ENCODE measurements at regions not wholly inside any gene's neighbourhood (a gene's known extent, or its start where the extent isn't known, plus 50 kb on each side); places are given as distances from the start of the nearest gene placed in this dataset.

- WGBS, result 82% methylated on average over 3 of the region's 3 CpGs
- no peaks in the 10 kb centered on the region for H3K9me3 ChIP-seq
- no peaks in the 10 kb centered on the region for H3K4me1 ChIP-seq
- TF ChIP-seq POLR2A (IDR thresholded peaks at IDR 0.05), result no peak
- no peak for TF ChIP-seq EP300 (IDR thresholded peaks at IDR 0.05)
- no peak for TF ChIP-seq CTCF (IDR thresholded peaks at IDR 0.05)
- TF ChIP-seq POLR2AphosphoS5 (IDR thresholded peaks at IDR 0.05), result no peak
- no peaks in the 10 kb centered on the region for H3K36me3 ChIP-seq
- no peak overlapping the region for H3K4me3 ChIP-seq
- no peaks in the 10 kb centered on the region for H3K27me3 ChIP-seq
- no peak for DNase-seq (ENCODE audit: low spot score in 2 of 2)
- H3K27ac ChIP-seq, result no peak overlapping the region
Measured at GRCh38 chr4:148780426-148781005, 338.3 kb upstream of the NR3C2 start.

DNA sequence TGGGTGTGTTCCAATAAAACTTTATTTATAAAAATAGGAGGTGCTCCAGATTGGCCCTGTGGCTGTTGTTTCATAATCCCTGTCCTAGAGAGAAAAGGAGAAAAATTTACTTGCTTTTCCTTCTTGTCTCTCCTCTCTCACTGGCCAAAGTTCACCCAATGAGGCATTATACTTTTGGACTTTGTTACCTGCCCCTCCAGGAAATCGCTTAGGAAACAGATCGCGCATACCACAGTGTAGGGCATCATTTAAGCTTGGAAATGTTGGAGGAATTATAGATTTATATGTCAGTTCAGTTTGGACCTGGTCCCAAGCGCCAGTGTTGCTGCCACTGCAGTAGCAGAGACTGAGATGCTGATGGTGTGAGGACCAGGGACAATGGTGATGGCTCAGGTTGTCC lies 337.6 kb upstream of the NR3C2 start:
- Histone ChIP-seq H3K9me3 (no peaks in the 10 kb centered on the region), H3K27me3 (no peaks in the 10 kb centered on the region), H3K4me3 (no peak overlapping the region), H3K4me1 (no peaks in the 10 kb centered on the region), H3K36me3 (no peaks in the 10 kb centered on the region), H3K27ac (no peak overlapping the region)
- no peak for TF ChIP-seq POLR2AphosphoS5 (IDR thresholded peaks at IDR 0.05)
- TF ChIP-seq POLR2A (IDR thresholded peaks at IDR 0.05), result no peak
- no peak for TF ChIP-seq EP300 (IDR thresholded peaks at IDR 0.05)
- no peak for TF ChIP-seq CTCF (IDR thresholded peaks at IDR 0.05)
- WGBS, result 96% methylated on average over 4 of the region's 4 CpGs
- DNase-seq (ENCODE audit: low spot score in 2 of 2), result no peak

DNA sequence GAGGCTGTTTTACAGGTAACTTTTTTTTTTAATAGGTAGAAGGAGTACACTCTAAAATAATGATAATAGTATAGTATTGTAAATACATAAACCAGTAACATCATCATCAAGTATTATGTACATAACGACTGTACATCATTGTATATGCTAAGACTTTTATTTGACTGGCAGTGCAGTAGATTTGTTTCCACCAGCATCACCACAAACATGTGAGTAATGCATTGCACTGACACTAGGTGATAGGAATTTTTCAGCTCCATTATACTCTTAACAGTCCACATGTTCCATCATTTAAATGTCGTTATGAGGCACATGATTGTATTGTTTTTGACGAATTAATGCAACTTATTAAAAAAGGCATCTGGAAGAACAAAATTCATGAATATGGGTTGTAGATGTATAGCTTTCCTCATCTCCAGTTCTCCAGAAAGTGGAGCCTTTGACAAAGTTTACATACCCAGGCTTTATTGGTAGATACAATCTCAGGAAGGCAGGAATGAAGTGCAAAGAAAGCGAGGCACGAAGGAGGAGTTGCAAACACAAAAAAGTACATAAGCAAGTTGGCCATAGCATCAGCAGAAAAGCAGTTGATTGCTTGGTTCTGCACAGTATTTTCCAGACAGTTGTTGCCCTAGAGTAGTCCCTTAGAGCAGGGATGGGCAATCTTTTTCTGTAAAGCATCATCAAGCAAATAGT lies 336.9 kb upstream of the NR3C2 start:
- H3K27ac ChIP-seq, result no peak overlapping the region
- TF ChIP-seq EP300 (IDR thresholded peaks at IDR 0.05) (no peak), POLR2A (IDR thresholded peaks at IDR 0.05) (no peak), POLR2AphosphoS5 (IDR thresholded peaks at IDR 0.05) (no peak), CTCF (IDR thresholded peaks at IDR 0.05) (no peak)
- H3K4me3 ChIP-seq, result no peak overlapping the region
- H3K4me1 ChIP-seq, result no peaks in the 10 kb centered on the region
- no peaks in the 10 kb centered on the region for H3K9me3 ChIP-seq
- 80% methylated on average over 5 of the region's 5 CpGs for WGBS
- H3K27me3 ChIP-seq, result no peaks in the 10 kb centered on the region
- H3K36me3 ChIP-seq, result no peaks in the 10 kb centered on the region
- no peak for DNase-seq (ENCODE audit: low spot score in 2 of 2)

DNA sequence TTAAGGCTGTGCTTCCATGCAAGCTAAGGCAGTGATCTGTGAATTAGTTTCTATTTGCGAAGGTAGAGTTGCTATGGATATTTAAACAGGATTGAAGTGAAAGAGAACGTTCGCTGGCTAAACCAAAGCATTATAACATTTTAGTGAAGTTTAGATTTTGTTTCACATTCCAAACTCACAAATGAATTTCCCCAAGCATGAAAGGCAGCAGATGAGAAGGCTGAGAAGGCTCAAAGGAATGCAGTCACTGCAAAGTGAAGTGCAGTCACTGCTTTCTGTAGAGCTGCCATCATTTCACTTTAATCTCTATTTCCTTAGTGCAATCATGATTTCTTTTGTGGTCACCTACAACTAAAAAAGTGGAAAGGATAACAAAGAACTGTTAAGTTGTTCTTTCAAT lies 334.7 kb upstream of the NR3C2 start:
- DNase-seq (ENCODE audit: low spot score in 2 of 2), result no peak
- 64% methylated on average over 3 of the region's 3 CpGs for WGBS
- TF ChIP-seq CTCF (IDR thresholded peaks at IDR 0.05), result no peak
- no peak for TF ChIP-seq EP300 (IDR thresholded peaks at IDR 0.05)
- TF ChIP-seq POLR2A (IDR thresholded peaks at IDR 0.05), result no peak
- TF ChIP-seq POLR2AphosphoS5 (IDR thresholded peaks at IDR 0.05), result no peak
- H3K27me3 ChIP-seq, result no peaks in the 10 kb centered on the region
- H3K4me1 ChIP-seq, result no peaks in the 10 kb centered on the region
- no peak overlapping the region for H3K4me3 ChIP-seq
- H3K27ac ChIP-seq, result no peak overlapping the region
- H3K36me3 ChIP-seq, result no peaks in the 10 kb centered on the region
- no peaks in the 10 kb centered on the region for H3K9me3 ChIP-seq

DNA sequence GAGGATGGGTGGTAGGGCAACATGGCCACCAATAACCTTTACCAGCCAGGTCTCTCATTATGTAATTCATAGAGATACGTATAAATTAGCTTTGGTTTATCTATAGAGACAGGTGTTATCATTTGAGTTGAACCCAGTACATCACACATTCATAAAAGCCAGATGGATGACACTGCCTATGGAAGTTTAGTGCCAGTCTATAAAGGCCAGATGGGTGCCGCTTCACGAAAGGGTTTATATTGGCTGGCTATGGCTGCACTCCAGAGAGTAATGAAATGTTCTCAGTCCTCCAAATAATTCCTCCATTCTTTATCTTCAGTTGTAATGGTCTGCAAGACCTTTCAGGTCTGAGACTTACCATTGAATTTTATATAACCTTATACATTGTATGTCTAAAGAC lies 331.9 kb upstream of the NR3C2 start:
- DNase-seq (ENCODE audit: low spot score in 2 of 2), result no peak
- Histone ChIP-seq H3K27me3 (no peaks in the 10 kb centered on the region), H3K4me1 (no peaks in the 10 kb centered on the region), H3K27ac (no peak overlapping the region), H3K9me3 (no peaks in the 10 kb centered on the region), H3K4me3 (no peak overlapping the region), H3K36me3 (no peaks in the 10 kb centered on the region)
- 88% methylated on average over 3 of the region's 3 CpGs for WGBS
- no peak for TF ChIP-seq POLR2A (IDR thresholded peaks at IDR 0.05)
